Naive thymus-derived CD4-positive, alpha-beta T cell (primary cell): ENCODE measurements at regions not wholly inside any gene's neighbourhood (a gene's known extent, or its start where the extent isn't known, plus 50 kb on each side); places are given as distances from the start of the nearest gene placed in this dataset.

Experiments used
- ATAC-seq: fragments of 150-1000 bp; cut with Tn5 transposase; 2 replicates; pipeline ENCODE4 v1.10.0; 2021; ENCODE audit warnings: mild to moderate bottlenecking, moderate library complexity
- CTCF ChIA-PET: fragments of 350-600 bp; sonication (Branson Sonifier 250); formaldehyde crosslinking; loops from one replicate; lab custom pipeline; 2021; ENCODE audit warnings: antibody characterized with exemption; lab: Charles Lee
- POLR2A ChIA-PET: fragments of 350-600 bp; sonication (Branson Sonifier 250); formaldehyde crosslinking; loops from one replicate; lab custom pipeline; 2021; ENCODE audit warnings: antibody characterized with exemption, inconsistent platforms; lab: Charles Lee
- DNase-seq, 9 donors: peaks; one replicate each; pipeline versions ENCODE4 v3.0.0 to v3.0.0-alpha.2; 2020 to 2022; ENCODE audit warnings: mixed read lengths in 1 of 9
- H3K27ac ChIP-seq: one replicate; pipeline ENCODE4 v1.7.0; 2013; ENCODE audit warnings: mild to moderate bottlenecking, low read depth, low read length, moderate library complexity
- H3K27me3 ChIP-seq, 2 donors: one replicate each; pipeline ENCODE4 v1.7.0; 2013; ENCODE audit warnings: low read length in 2 of 2, mild to moderate bottlenecking in 2 of 2, moderate library complexity in 2 of 2; ENCODE audit not compliant: control insufficient read depth in 2 of 2, insufficient read depth in 2 of 2
- H3K36me3 ChIP-seq, 3 experiments: 1 replicate in 2 of 3; 2 replicates in 1 of 3; pipeline ENCODE4 v1.7.0; 2013; ENCODE audit warnings: low read length in 3 of 3, mild to moderate bottlenecking in 3 of 3, moderate library complexity in 1 of 3; ENCODE audit not compliant: insufficient read depth in 3 of 3, control insufficient read depth in 2 of 3
- H3K4me1 ChIP-seq, 2 donors: one replicate each; pipeline ENCODE4 v1.7.0; 2013; ENCODE audit warnings: low read length in 2 of 2, mild to moderate bottlenecking in 2 of 2, moderate library complexity in 1 of 2; ENCODE audit not compliant: control insufficient read depth in 2 of 2, insufficient read depth in 2 of 2
- H3K4me3 ChIP-seq: 2 replicates; pipeline ENCODE4 v1.7.0; 2013; ENCODE audit warnings: mild to moderate bottlenecking, low read length
- H3K9me3 ChIP-seq, 3 experiments: 1 replicate in 2 of 3; 2 replicates in 1 of 3; pipeline ENCODE4 v1.7.0; 2013; ENCODE audit warnings: low read length in 3 of 3; ENCODE audit not compliant: control insufficient read depth in 2 of 3
- H3K27ac Mint-ChIP-seq, 9 donors: one replicate each; pipeline ENCODE4 v1.8.0; 2020 to 2022; ENCODE audit warnings: mixed read lengths in 9 of 9, mild to moderate bottlenecking in 8 of 9, moderate library complexity in 5 of 9, inconsistent platforms in 2 of 9
- H3K27me3 Mint-ChIP-seq, 5 donors: one replicate each; pipeline ENCODE4 v1.8.0; 2021 to 2022; ENCODE audit warnings: mixed read lengths in 5 of 5, mild to moderate bottlenecking in 1 of 5
- H3K36me3 Mint-ChIP-seq, 5 donors: one replicate each; pipeline ENCODE4 v1.8.0; 2020 to 2022; ENCODE audit warnings: mixed read lengths in 5 of 5, mild to moderate bottlenecking in 3 of 5, inconsistent platforms in 1 of 5
- H3K4me1 Mint-ChIP-seq, 7 donors: one replicate each; pipeline ENCODE4 v1.8.0; 2020 to 2022; ENCODE audit warnings: mixed read lengths in 7 of 7, mild to moderate bottlenecking in 3 of 7, inconsistent platforms in 1 of 7
- H3K4me3 Mint-ChIP-seq, 10 donors: one replicate each; pipeline ENCODE4 v1.8.0; 2020 to 2022; ENCODE audit warnings: mild to moderate bottlenecking in 10 of 10, mixed read lengths in 10 of 10, moderate library complexity in 6 of 10, inconsistent platforms in 2 of 10
- H3K9me3 Mint-ChIP-seq, 11 donors: one replicate each; pipeline ENCODE4 v1.8.0; 2020 to 2022; ENCODE audit warnings: mixed read lengths in 11 of 11, mild to moderate bottlenecking in 4 of 11, inconsistent platforms in 1 of 11, moderate library complexity in 1 of 11
- intact Hi-C, 2 donors: fragments of 100-400 bp; cut with micrococcal nuclease; formaldehyde crosslinking; loops; one replicate each; pipeline ENCODE4 v1.15.1; 2023

GRCh38 chr2:8086796-8087479 is 594.9 kb upstream of the ID2 start:
- CTCF ChIA-PET = interaction anchor here (0.6 kb wide), 1 partner anchor 1340 kb away, joined by 7 read pairs; no protein-coding TSS in a partner anchor

GRCh38 chr2:8087480-8087840 is 594.4 kb upstream of the ID2 start:
- peaks cover 0 to 4% (median 0%) of the 10 kb centered on the region in 11 donors for H3K9me3 Mint-ChIP-seq
- Histone ChIP-seq H3K9me3 (no peaks in the 10 kb centered on the region), H3K36me3 (no peaks in the 10 kb centered on the region), H3K4me3 (no peak overlapping the region), H3K4me1 (no peaks in the 10 kb centered on the region), H3K27ac (no peak overlapping the region), H3K27me3 (no peaks in the 10 kb centered on the region)
- peaks cover 0 to 3% (median 0%) of the 10 kb centered on the region in 7 donors for H3K4me1 Mint-ChIP-seq
- DNase-seq = no peak
- no peak overlapping the region for H3K4me3 Mint-ChIP-seq
- H3K36me3 Mint-ChIP-seq = peaks cover 0 to 2% (median 0%) of the 10 kb centered on the region in 5 donors
- CTCF ChIA-PET = interaction anchor here (0.6 kb wide), 1 partner anchor 1341 kb away, joined by 7 read pairs; no protein-coding TSS in a partner anchor
- intact Hi-C loops = no loop called here
- POLR2A ChIA-PET = interaction anchor here (0.7 kb wide), 1 partner anchor 101 kb away, joined by 3 read pairs; no protein-coding TSS in a partner anchor
- no peak overlapping the region for H3K27ac Mint-ChIP-seq
- H3K27me3 Mint-ChIP-seq = no peaks in the 10 kb centered on the region
- ATAC-seq = no peak

More at GRCh38 chr2:8086796-8087479, 594.9 kb upstream of the ID2 start:
- intact Hi-C loops = no loop called here
- Mint-ChIP-seq H3K9me3 (peaks cover 0 to 4% (median 0%) of the 10 kb centered on the region in 11 donors), H3K27ac (no peak overlapping the region), H3K4me3 (no peak overlapping the region), H3K27me3 (no peaks in the 10 kb centered on the region), H3K4me1 (peaks cover 0 to 3% (median 0%) of the 10 kb centered on the region in 7 donors), H3K36me3 (peaks cover 0 to 2% (median 0%) of the 10 kb centered on the region in 5 donors)
- no peaks in the 10 kb centered on the region for H3K36me3 ChIP-seq
- ATAC-seq = no peak
- no peak overlapping the region for H3K27ac ChIP-seq
- H3K9me3 ChIP-seq = no peaks in the 10 kb centered on the region
- no peaks in the 10 kb centered on the region for H3K27me3 ChIP-seq
- no peak overlapping the region for H3K4me3 ChIP-seq
- no peak for DNase-seq
- H3K4me1 ChIP-seq = no peaks in the 10 kb centered on the region
- POLR2A ChIA-PET = interaction anchor here (0.7 kb wide), 1 partner anchor 101 kb away, joined by 3 read pairs; no protein-coding TSS in a partner anchor

- Mint-ChIP-seq H3K9me3 (peaks cover 0 to 4% (median 0%) of the 10 kb centered on the region in 11 donors), H3K27me3 (no peaks in the 10 kb centered on the region), H3K4me3 (no peak overlapping the region), H3K36me3 (no peaks in the 10 kb centered on the region), H3K4me1 (peaks cover 0 to 3% (median 0%) of the 10 kb centered on the region in 7 donors), H3K27ac (no peak overlapping the region)
- ATAC-seq (no peak), DNase-seq (no peak)
- Histone ChIP-seq H3K36me3 (no peaks in the 10 kb centered on the region), H3K4me1 (no peaks in the 10 kb centered on the region), H3K9me3 (no peaks in the 10 kb centered on the region), H3K4me3 (no peak overlapping the region), H3K27me3 (no peaks in the 10 kb centered on the region), H3K27ac (no peak overlapping the region)
- ChIA-PET CTCF (no interaction called here), POLR2A (no interaction called here)
- intact Hi-C loops = no loop called here
These were observed 593.0 kb upstream of the ID2 start for GRCh38 chr2:8088810-8089209.

- no peaks in the 10 kb centered on the region for H3K27me3 Mint-ChIP-seq
- Histone ChIP-seq H3K4me1 (no peaks in the 10 kb centered on the region), H3K27ac (no peak overlapping the region), H3K9me3 (no peaks in the 10 kb centered on the region), H3K27me3 (no peaks in the 10 kb centered on the region), H3K36me3 (no peaks in the 10 kb centered on the region), H3K4me3 (no peak overlapping the region)
- no peaks in the 10 kb centered on the region for H3K36me3 Mint-ChIP-seq
- H3K4me3 Mint-ChIP-seq = no peak overlapping the region
- ChIA-PET CTCF (no interaction called here), POLR2A (no interaction called here)
- DNase-seq (no peak), ATAC-seq (no peak)
- peaks cover 0 to 7% (median 0%) of the 10 kb centered on the region in 11 donors for H3K9me3 Mint-ChIP-seq
- intact Hi-C loops = no loop called here
- no peak overlapping the region for H3K27ac Mint-ChIP-seq
- peaks cover 0 to 3% (median 0%) of the 10 kb centered on the region in 7 donors for H3K4me1 Mint-ChIP-seq
These were observed 592.3 kb upstream of the ID2 start for GRCh38 chr2:8089596-8089995.

GRCh38 chr2:8090748-8091700 is 590.8 kb upstream of the ID2 start:
- H3K9me3 ChIP-seq = no peaks in the 10 kb centered on the region
- Mint-ChIP-seq H3K27ac (no peak overlapping the region), H3K4me3 (no peak overlapping the region), H3K4me1 (peaks cover 0 to 3% (median 0%) of the 10 kb centered on the region in 7 donors), H3K36me3 (peaks cover 0 to under 1% (median 0%) of the 10 kb centered on the region in 5 donors), H3K27me3 (no peaks in the 10 kb centered on the region), H3K9me3 (peaks cover 0 to 4% (median 0%) of the 10 kb centered on the region in 11 donors)
- no peaks in the 10 kb centered on the region for H3K27me3 ChIP-seq
- H3K4me1 ChIP-seq = no peaks in the 10 kb centered on the region
- no peak overlapping the region for H3K27ac ChIP-seq
- intact Hi-C loops = no loop called here
- H3K36me3 ChIP-seq = no peaks in the 10 kb centered on the region
- ChIA-PET POLR2A (no interaction called here), CTCF (no interaction called here)
- peak in 2 of 9 donors; percentile 14 to 54 for DNase-seq
- no peak overlapping the region for H3K4me3 ChIP-seq
- peak; percentile 96 for ATAC-seq

- DNase-seq (no peak), ATAC-seq (no peak)
- CTCF ChIA-PET = no interaction called here
- Mint-ChIP-seq H3K9me3 (peaks cover 0 to 9% (median 0%) of the 10 kb centered on the region in 11 donors), H3K27me3 (no peaks in the 10 kb centered on the region), H3K27ac (no peak overlapping the region), H3K36me3 (peaks cover 0 to 1% (median 0%) of the 10 kb centered on the region in 5 donors), H3K4me1 (no peaks in the 10 kb centered on the region), H3K4me3 (no peak overlapping the region)
- Histone ChIP-seq H3K4me1 (no peaks in the 10 kb centered on the region), H3K27me3 (no peaks in the 10 kb centered on the region), H3K9me3 (no peaks in the 10 kb centered on the region), H3K27ac (no peak overlapping the region), H3K4me3 (no peak overlapping the region), H3K36me3 (no peaks in the 10 kb centered on the region)
- intact Hi-C loops = no loop called here
- POLR2A ChIA-PET = no interaction called here
These were observed 587.3 kb upstream of the ID2 start for GRCh38 chr2:8094526-8094925.
